Gastrocnemius medialis (tissue), 4 donors: ENCODE measurements at regions not wholly inside any gene's neighbourhood (a gene's known extent, or its start where the extent isn't known, plus 50 kb on each side); places are given as distances from the start of the nearest gene placed in this dataset.
"Not testable (repeated sequence)": the region's sequence is repeated elsewhere in the genome, so short reads cannot be mapped to it uniquely, and the experiment has no call there.

Experiments
- ATAC-seq, 2 donors: fragments of 150-250 bp; one replicate each; pipeline ENCODE4 v1.9.1; 2016
- DNase-seq, 2 donors: peaks; one replicate each; pipeline ENCODE4 v3.0.0-alpha.2; 2019
- H3K27ac ChIP-seq, 4 donors: fragments of 200-600 bp; sonication (generic); 1 replicate in 1 of 4; 2 replicates in 3 of 4; pipeline ENCODE4 v1.5.1; 2016 to 2018; ENCODE audit warnings: mild to moderate bottlenecking in 2 of 4, moderate library complexity in 1 of 4
- H3K27me3 ChIP-seq, 3 donors: fragments of 200-600 bp; sonication (generic) in 2 of 3; 1 replicate in 1 of 3; 2 replicates in 2 of 3; pipeline versions ENCODE4 v1.5.1 to v1.6.0; 2016 to 2019; ENCODE audit warnings: mild to moderate bottlenecking in 1 of 3, moderate library complexity in 1 of 3
- H3K36me3 ChIP-seq, 2 donors: fragments of 200-600 bp; sonication (generic) in 1 of 2; one replicate each; pipeline ENCODE4 v1.5.1; 2017 to 2018
- H3K4me1 ChIP-seq, 2 donors: fragments of 200-600 bp; sonication (generic) in 1 of 2; one replicate each; pipeline ENCODE4 v1.5.1; 2016 to 2017; ENCODE audit warnings: mild to moderate bottlenecking in 2 of 2
- H3K4me3 ChIP-seq, 4 donors: fragments of 200-600 bp; sonication (generic) in 3 of 4; 1 replicate in 1 of 4; 2 replicates in 3 of 4; pipeline ENCODE4 v1.5.1; 2016 to 2019; ENCODE audit warnings: mild to moderate bottlenecking in 2 of 4
- H3K9me3 ChIP-seq, 3 donors: fragments of 200-600 bp; sonication (generic) in 2 of 3; 1 replicate in 1 of 3; 2 replicates in 2 of 3; pipeline ENCODE4 v1.5.1; 2016 to 2019
- CTCF ChIP-seq, 5 experiments: fragments of 450-650 bp in 3 of 5; fragments of 200-600 bp in 2 of 5; sonication (generic) in 2 of 5; IDR thresholded peaks in 4 of 5; conservative IDR thresholded peaks in 1 of 5; 1 replicate in 4 of 5; 2 replicates in 1 of 5; pipeline ENCODE4 v1.5.1; 2016 to 2019; ENCODE audit warnings: antibody characterized with exemption in 5 of 5, mild to moderate bottlenecking in 3 of 5, moderate library complexity in 3 of 5
- POLR2A ChIP-seq, 2 donors: fragments of 450-650 bp; IDR thresholded peaks; one replicate each; pipeline ENCODE4 v1.6.1; 2017; ENCODE audit warnings: antibody characterized with exemption in 2 of 2, mild to moderate bottlenecking in 2 of 2, moderate library complexity in 2 of 2
- in situ Hi-C, 4 donors: fragments of 200-750 bp; cut with MboI; loops; one replicate each; pipeline versions ENCODE4 v1.15.0 to v1.8.0; 2017; ENCODE audit warnings: low sequenced_read_pairs in 4 of 4
- intact Hi-C: fragments of 100-400 bp; cut with DNase I; formaldehyde crosslinking; loops from one replicate; pipeline ENCODE4 v1.15.1; 2023; ENCODE audit warnings: low total_unique reads

- H3K9me3 ChIP-seq = no peaks in the 10 kb centered on the region
- no peaks in the 10 kb centered on the region for H3K27me3 ChIP-seq
- peaks cover 25 to 49% of the 10 kb centered on the region in 2 donors for H3K4me1 ChIP-seq
- intact Hi-C loops (no loop called here), in situ Hi-C loops (no loop called here)
- H3K27ac ChIP-seq = no peak overlapping the region
- ATAC-seq = no peak
- no peak for DNase-seq
- no peak for TF ChIP-seq POLR2A (IDR thresholded peaks at IDR 0.05)
- no peak for TF ChIP-seq CTCF (IDR thresholded peaks at IDR 0.05 in 4 of 5, conservative IDR thresholded peaks at IDR 0.05 in 1 of 5)
- no peaks in the 10 kb centered on the region for H3K36me3 ChIP-seq
- no peak overlapping the region for H3K4me3 ChIP-seq
Observed at GRCh38 chr11:16598032-16598431, 140.4 kb upstream of the C11orf58 start.

GRCh38 chr11:16596231-16596630, 142.2 kb upstream of the C11orf58 start:
- Histone ChIP-seq H3K36me3 (no peaks in the 10 kb centered on the region), H3K4me1 (peaks cover 27 to 40% of the 10 kb centered on the region in 2 donors), H3K27me3 (no peaks in the 10 kb centered on the region), H3K27ac (no peak overlapping the region), H3K4me3 (no peak overlapping the region), H3K9me3 (no peaks in the 10 kb centered on the region)
- ATAC-seq (no peak), DNase-seq (no peak)
- TF ChIP-seq POLR2A (IDR thresholded peaks at IDR 0.05) (no peak), CTCF (IDR thresholded peaks at IDR 0.05 in 4 of 5, conservative IDR thresholded peaks at IDR 0.05 in 1 of 5) (no peak)
- intact Hi-C loops (no loop called here), in situ Hi-C loops (no loop called here)

- no peak for TF ChIP-seq CTCF (IDR thresholded peaks at IDR 0.05 in 4 of 5, conservative IDR thresholded peaks at IDR 0.05 in 1 of 5)
- no peak for TF ChIP-seq POLR2A (IDR thresholded peaks at IDR 0.05)
- no peaks in the 10 kb centered on the region for H3K36me3 ChIP-seq
- H3K9me3 ChIP-seq = no peaks in the 10 kb centered on the region
- intact Hi-C loops = no loop called here
- in situ Hi-C loops = no loop called here
- DNase-seq (no peak), ATAC-seq (no peak)
- no peak overlapping the region for H3K4me3 ChIP-seq
- H3K27ac ChIP-seq = no peak overlapping the region
- H3K27me3 ChIP-seq = no peaks in the 10 kb centered on the region
- peaks cover 42 to 48% of the 10 kb centered on the region in 2 donors for H3K4me1 ChIP-seq
Observed at GRCh38 chr11:16591157-16591556, 147.3 kb upstream of the C11orf58 start.

GRCh38 chr11:16587670-16588069, 150.8 kb upstream of the C11orf58 start:
- Histone ChIP-seq H3K27me3 (no peaks in the 10 kb centered on the region), H3K4me1 (peaks cover 56 to 57% of the 10 kb centered on the region in 2 donors), H3K4me3 (no peak overlapping the region), H3K36me3 (no peaks in the 10 kb centered on the region), H3K9me3 (no peaks in the 10 kb centered on the region), H3K27ac (peak overlapping the region; percentile 2 to 48 (median 14))
- intact Hi-C loops (no loop called here), in situ Hi-C loops (no loop called here)
- DNase-seq = peak; percentile 31 to 68
- TF ChIP-seq POLR2A (IDR thresholded peaks at IDR 0.05) = no peak
- no peak for TF ChIP-seq CTCF (IDR thresholded peaks at IDR 0.05 in 4 of 5, conservative IDR thresholded peaks at IDR 0.05 in 1 of 5)
- ATAC-seq = peak; percentile 77 to 94

- Histone ChIP-seq H3K36me3 (no peaks in the 10 kb centered on the region), H3K4me3 (no peak overlapping the region)
- in situ Hi-C loops = no loop called here
Observed at GRCh38 chr11:16584569-16584968, 153.9 kb upstream of the C11orf58 start.

GRCh38 chr11:16581078-16581477, 157.4 kb upstream of the C11orf58 start:
- peaks cover 26 to 33% of the 10 kb centered on the region in 2 donors for H3K4me1 ChIP-seq
- H3K27ac ChIP-seq, H3K27me3 ChIP-seq, in situ Hi-C loops, H3K36me3 ChIP-seq, H3K4me3 ChIP-seq, DNase-seq, ATAC-seq, intact Hi-C loops, H3K9me3 ChIP-seq: not testable (repeated sequence)

More at GRCh38 chr11:16584569-16584968, 153.9 kb upstream of the C11orf58 start:
- H3K4me1 ChIP-seq = peaks cover 40 to 49% of the 10 kb centered on the region in 2 donors
- H3K9me3 ChIP-seq = no peaks in the 10 kb centered on the region
- no peak overlapping the region for H3K27ac ChIP-seq
- ATAC-seq = no peak
- no peak for DNase-seq
- no peaks in the 10 kb centered on the region for H3K27me3 ChIP-seq
- TF ChIP-seq POLR2A (IDR thresholded peaks at IDR 0.05) (no peak), CTCF (IDR thresholded peaks at IDR 0.05 in 4 of 5, conservative IDR thresholded peaks at IDR 0.05 in 1 of 5) (no peak)
- intact Hi-C loops = no loop called here
